HG02678 (cell line): ENCODE measurements at regions not wholly inside any gene's neighbourhood (a gene's known extent, or its start where the extent isn't known, plus 50 kb on each side); places are given as distances from the start of the nearest gene placed in this dataset.
"Not testable (repeated sequence)": the region's sequence is repeated elsewhere in the genome, so short reads cannot be mapped to it uniquely, and the experiment has no call there.

Experiments
- ATAC-seq: cut with Tn5 transposase; IDR thresholded peaks from one replicate; pipeline ENCODE4 v1.9.1; 2021; ENCODE audit warnings: mild to moderate bottlenecking, moderate library complexity; ENCODE audit not compliant: unreplicated experiment

DNA sequence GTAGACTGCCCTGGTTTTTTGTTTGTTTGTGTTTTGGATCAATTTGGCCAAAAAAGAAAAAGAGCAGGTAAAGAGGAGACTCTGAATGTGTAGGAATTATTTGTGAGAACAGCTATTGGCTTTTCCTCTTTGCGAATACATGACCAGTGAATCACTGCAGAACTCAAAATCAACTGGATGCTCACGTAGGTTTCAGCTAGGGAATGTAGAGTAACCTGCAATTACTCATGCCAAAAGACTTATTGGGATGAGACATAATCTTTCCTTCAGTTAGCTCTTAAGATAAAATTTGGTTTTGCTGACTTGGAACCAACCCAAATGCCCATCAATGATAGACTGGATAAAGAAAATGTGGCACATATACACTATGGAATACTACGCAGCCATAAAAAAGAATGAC, 348.0 kb downstream of the NPR3 start:
- ATAC-seq = no peak

DNA sequence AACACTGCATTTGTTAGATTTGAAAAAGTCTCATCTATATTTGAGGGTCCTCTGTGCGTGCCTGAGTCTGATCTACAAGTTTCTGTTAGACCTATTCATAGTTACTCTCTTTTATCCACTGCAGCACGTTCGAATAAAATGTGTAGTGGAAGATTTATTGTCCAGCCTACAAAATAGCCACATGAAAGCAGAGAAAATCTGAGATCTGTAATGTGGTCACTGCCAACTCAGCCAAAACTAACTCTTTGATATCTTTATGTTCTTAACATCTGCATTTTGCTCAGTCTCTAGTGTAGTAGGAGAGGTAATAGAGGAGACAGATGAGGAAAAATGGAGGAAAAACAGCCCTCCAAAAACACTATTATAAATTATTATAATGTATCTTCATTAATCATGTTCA, 354.0 kb downstream of the NPR3 start:
- ATAC-seq = no peak

DNA sequence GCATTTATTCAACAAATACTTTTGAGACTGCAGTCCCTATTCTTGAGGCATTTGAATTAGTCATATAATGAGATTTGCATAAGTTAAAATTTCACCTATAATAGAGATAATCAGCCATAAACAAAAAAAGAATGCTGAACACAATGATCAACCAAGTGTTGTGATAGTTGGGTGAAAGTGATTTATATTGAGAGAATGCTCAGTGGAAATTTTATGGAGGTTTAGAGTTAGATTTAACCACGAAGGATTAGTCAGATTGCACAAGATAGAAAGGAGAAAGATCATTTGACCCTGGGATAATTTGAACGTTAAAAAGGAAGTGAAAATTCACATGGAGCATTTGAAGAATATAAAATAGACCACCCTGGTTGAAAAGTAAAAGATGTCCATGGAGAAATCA, 356.2 kb downstream of the NPR3 start:
- no peak for ATAC-seq

DNA sequence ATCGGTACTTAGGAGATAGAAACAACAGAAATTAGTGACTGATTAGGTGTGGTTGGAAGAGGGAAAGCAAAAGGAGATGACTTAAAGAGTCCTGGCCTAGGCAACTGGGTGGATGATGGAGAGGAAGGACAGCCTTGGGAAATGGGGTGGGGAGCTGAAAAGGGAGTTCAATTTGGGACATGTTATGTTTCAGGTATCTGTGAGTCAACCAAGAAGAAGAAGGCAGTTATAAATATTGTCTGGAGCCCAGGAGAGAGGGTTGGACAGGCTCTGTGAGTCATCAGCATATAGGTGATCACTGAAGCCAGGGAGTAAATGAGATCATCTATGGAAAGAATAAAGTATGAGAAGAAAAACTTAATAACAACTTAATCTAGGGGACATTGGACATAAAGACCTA, 357.7 kb downstream of the NPR3 start:
- ATAC-seq = no peak

DNA sequence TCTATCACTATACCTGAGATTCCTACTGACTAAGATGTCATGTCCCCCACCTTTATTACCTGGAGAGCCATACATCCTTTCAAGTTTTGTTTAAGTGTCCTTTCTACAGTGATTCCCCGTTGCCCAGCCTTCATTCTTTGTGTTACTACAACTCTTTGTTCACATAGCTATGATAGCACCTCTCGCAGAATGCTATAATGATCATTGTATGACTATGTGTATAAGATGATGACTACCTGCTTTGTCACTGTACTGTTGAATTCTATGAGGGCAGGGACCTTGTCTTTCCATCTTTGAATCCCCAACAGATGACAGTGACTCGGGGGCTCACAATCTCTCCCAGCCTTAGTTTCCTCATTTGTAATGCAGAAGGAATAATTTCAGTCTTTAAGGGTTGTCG, 361.2 kb downstream of the NPR3 start:
- ATAC-seq = no peak

DNA sequence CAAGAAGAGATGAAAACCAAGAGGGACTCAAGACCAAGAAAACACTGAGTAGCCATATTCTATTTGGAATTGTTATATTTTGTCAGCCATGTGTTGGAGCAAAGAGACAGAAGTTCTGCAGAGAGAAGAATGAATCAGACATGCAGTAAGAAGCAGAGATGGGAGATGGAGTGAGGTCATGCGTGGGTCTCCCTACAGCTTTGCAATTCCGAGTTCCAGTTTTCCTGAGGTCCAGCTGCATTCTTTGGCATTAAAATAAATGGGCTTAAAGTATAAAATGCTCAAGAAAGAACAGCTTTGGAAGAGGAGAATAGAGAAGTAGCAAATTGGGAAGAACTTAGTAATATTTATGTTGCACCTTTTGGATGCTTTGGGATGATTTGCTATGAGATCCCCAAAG, 361.6 kb downstream of the NPR3 start:
- no peak for ATAC-seq

DNA sequence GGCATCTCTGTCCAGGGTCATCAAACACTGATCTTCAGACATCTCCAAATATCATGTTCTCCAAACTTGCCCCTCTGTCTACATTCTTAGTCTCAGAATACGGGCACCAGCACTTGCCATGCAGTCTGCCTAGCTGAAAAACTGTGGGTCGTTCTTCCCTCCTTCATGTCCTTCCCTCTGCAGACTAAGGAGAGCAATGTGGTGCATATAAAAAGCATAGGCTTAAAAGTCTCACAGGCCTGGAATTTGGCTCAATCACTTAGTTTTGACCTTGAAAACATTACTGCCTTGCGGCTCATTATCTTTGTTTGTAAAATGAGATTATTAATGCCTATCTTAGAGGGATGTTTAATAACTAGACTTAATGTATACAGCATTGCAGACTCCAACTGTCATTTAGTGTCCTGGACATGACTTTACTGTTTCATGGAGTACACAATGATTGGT, 362.8 kb downstream of the NPR3 start:
- no peak for ATAC-seq

DNA sequence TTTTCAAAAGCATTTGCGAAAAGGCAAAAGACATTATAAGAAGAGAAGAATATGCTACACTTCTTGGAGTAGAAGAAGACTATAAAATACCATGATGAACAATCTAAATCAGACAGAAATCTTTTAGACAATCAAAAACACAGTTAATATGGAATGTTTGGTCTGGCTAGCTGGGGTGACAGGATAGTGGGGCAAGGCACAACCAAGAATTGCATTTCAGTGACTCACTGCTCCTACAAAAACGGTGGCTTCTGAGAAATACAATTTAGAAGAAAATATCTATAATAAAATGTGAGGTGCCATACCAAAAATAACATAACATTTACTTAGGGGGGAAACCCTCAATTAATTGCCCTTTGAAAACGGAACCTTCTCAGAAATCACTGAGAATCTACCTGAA, 363.4 kb downstream of the NPR3 start:
- no peak for ATAC-seq

DNA sequence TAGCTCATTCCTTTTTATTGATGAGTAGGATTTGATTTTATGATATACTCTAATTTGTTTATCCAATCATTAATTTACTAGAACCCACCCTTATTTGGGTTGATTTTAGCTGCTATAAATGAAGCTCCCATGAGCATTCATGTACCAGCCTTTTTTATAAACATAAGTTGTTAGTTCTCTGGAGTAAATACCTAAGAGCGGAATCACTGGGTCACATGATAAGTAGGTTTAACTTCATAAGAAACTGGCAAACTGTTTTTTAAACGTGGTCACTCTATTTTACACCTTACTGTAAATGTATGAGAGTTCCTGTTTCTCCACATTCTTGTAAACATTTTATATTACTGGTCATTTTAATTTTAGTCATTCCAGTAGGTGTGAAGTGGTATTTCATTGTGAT, 364.6 kb downstream of the NPR3 start:
- ATAC-seq = no peak

DNA sequence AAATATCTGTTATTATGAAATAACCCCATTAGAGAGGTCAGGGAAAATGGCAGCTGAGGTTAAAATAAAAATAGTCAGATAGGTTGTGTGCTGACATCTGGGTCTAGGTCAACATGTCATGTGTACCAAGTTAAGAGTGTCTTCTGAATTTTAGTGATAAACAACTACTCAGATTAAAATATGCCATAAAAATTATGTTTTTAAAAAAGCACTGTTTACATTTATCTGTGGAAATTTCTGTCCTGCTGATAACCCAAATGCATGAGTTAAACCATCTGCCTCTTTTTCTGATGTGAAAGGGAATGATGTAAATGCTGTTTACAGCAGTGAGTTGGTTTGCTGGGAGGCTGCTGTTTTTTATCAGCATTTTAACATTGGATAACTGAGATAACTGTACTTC, 361.2 kb upstream of the TARS1 start:
- ATAC-seq = no peak

DNA sequence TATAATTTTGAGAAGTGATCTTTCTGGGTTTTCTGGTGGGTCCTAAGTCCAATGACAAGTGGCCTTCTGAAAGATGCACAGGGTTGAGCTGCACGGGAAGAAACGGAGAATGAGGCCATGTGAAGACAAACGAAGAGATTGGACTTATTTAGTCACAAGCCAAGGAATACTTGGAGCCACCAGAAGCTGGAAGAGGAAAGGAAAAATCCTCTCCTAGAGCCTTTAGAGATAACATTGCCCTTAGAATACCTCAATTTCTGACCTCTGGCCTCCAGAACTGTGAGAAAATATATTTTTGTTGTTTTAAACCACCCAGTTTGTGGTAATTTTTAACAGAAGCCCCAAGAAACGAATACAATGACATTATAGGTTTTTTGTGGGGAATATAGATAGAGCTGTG, 360.5 kb upstream of the TARS1 start:
- no peak for ATAC-seq

DNA sequence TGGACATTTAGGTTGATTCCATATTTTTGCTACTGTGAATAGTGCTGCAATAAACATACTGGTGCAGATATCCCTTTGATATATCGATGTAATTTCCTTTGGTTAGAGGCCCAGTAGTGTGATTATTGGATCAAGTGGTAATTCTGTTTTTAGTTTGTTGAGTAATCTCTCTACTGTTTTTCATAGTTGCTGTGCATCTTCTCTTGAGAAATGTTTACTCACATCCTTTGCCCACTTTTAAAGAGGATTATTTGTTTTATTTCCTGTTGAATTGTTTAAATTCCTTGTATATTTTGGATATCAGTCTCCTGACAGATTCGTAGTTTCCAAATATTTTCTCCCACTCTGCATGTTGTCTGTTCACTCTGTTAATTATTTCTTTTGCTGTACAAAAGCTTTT, 352.6 kb upstream of the TARS1 start:
- no peak for ATAC-seq

DNA sequence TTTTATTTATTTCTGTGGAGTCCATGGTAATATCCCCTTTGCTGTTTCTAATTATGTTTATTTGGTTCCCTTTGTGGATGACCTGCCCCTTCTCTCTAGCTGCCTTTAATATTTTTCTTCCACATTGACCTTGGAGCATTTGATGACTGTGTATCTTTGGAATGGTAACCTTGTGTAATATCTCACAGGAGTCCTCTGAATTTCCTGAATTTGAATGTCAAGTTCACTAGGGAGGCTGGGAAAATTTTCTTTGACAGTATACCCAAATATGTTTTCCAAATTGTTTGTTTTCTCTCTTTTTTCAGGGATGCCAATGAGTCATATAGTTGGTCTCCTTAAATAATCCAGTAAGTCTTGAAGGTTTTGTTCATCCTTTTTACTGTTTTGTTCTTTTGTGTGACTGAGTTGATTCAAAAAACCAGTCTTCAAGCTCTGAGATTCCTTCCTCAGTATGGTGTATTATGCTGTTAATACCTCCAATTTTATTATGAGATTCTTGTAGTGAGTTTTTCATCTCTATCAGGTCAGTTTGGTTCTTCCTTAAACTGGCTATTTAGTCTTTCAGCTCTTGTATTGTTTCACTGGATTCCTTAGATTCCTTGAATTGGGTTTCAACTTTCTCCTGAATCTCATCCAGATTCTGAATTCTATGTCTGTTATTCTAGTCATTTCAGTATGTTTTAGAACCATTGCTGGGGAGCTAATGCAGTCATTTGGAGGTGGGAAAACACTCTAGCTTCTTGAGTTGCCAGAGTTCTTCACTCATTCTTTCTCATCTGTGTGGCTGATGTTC, 349.0 kb upstream of the TARS1 start:
- ATAC-seq = no peak

DNA sequence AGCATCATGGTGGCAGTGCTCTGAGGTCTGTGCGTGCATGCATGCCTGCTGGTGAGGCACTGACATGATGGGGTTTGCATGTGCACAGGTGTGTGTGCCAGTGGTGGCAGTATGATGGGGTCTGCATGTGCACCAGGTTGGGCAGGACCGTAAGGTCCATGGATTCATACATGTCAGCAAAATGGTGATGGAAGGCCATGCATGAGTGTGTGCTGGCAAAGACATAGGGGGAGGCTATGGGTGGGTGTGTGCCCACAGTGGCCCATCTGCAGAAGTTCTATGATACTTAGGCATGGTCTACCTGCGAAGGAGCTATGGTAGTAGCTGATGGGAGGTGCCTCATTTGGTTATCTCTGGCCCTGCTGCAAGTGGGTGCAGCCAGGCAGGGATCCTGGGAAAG, 348.0 kb upstream of the TARS1 start:
- ATAC-seq = no peak

DNA sequence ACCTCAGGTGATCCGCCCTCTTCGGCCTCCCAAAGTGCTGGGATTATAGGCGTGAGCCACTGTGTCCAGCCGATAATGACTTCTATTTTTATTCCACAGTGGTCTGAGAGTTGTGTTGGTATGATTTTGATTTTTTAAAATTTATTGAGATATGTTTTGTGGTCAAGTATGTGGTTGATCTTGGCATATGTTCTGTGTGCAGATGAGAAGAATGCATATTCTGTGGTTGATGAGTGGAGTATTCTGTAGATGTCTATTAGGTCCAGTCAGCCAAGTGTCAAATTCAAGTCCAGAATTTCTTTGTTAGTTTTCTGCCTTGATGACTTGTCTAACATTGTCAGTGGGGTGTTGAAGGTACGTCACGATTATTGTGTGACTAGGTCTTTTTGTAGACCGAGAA, 338.2 kb upstream of the TARS1 start:
- no peak for ATAC-seq

DNA sequence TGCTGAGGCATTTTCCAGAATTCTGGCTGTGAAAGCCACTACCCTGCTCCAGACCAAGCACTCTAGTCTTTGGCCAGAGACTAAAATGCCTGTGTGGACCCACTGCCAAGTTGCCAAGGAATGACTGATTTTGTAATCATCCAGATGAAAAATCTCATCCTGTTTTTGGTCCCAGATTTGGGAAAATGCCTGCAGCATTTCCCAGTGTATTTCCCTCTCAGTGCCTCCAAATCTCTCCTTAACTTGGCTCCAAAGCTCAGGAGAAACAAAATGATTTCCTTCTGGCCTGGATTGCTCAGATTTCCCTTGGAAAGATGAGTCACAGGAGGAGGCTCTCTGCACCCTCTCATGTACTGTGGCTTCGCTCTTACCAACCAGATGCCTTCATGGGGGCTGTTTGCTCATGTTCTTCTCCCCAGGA, 335.2 kb upstream of the TARS1 start:
- ATAC-seq = no peak

DNA sequence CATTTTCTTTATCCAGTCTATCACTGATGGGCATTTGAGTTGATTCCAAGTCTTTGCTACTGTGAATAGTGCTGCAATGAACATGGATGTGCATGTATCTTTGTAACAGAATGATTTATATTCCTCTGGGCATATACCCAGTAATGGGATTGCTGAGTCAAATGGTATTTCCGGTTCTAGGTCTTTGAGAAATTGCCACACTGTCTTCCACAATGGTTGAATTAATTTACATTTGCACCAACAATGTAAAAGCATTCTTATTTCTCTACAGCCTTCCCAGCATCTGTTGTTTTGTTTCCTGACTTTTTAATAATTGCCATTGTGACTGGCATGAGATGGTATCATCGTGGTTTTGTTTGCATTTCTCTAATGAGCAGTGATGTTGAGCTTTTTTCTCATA, 330.3 kb upstream of the TARS1 start:
- ATAC-seq = not testable (repeated sequence)

DNA sequence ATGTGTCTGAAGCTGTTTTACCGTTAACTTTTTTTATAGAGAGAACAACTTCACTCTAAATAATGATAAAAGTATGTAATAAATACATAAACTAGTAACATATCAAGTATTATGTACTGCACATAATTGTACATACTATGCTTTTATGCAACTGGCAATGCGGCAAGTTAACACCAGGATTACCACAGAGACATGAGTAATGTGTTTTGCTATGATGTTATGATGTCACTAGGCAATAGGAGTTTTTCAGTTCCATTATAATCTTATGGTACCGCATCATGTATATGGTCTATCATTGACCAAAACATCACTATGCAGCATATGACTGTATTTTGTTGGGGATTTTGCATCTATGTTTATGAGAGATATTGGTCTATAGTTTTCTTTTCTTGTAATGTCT, 326.4 kb upstream of the TARS1 start:
- ATAC-seq = no peak

DNA sequence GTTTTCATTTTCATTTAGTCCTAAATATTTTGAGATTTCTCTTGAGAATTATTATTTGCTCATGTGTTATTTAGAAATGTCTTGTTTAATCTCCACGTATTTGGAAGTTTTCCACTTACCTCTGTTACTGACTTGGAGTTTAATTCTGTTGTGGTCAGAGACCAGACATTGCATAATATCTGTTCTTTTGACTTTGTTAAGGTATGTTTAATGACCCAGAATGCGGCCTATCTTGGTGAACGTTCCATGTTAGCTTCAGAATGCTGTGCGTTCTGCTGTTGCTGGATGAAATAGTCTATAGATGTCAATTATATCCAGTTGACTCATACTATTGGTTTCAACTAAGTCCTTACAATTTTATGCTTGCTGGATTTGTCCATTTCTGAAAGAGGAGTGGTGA, 325.3 kb upstream of the TARS1 start:
- no peak for ATAC-seq

DNA sequence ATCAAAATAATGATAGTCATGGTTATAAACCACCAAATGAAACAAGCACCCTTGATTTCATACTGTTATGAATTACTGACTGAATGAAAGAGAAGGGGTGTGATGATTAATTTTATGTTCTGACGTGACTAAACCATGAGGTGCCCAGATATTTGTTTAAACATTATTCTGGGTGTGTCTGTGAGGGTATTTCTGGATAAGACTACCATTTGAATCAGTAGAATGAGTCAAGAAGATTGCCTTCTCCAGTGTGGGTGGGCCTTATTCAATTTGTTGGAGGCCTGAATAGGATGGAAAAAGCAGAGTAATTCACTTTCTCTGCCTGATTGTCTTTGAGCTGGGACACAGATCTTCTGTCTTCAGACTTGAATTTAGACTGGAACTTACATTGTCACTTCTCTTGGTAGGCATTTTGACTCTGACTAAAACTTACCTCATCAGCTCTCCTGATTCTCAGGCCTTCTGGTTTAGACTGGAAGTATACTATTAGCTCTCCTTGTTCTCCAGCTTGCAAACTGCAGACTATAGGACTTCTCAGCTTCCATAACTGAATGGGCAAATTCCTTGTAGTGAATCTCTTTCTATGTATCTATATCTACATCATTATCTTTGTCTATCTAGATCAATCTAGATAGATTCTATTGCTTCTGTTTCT, 321.9 kb upstream of the TARS1 start:
- ATAC-seq = no peak

DNA sequence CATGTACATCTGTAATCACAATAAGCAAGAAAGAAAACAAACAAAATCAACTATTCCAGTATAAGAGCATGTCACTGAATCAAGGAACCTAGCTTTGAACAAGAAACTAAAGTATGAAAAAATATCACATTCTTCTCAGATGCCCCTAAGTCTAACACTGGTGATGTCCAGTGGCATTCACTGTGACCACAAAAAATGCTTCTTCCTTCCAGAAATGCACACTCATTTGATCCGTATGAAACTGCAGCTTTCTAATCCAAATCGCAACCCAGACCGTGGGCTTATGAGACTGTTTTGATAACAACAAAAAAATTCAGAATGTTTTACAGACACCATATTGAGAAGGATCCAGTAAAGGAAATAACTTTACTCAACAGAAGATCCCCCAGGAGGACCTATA, 320.1 kb upstream of the TARS1 start:
- no peak for ATAC-seq

DNA sequence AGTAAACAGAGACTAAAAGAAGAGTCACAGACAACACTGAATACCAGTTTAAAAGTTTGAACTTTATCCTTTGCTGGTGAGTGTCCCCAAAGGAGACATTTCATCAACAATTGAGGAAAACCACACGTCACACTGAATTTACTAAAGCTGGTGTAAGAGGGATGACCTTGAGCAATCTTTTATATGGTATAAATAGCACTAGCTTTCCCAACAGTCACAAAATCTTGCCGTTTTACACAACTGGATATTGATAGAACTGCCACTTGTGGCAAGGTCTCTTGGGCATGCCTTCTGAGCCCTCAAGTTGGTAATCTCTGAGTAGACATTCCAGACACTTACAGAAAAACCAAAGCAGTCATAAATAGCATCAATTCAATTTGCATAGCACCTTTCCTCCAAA, 311.5 kb upstream of the TARS1 start:
- no peak for ATAC-seq

DNA sequence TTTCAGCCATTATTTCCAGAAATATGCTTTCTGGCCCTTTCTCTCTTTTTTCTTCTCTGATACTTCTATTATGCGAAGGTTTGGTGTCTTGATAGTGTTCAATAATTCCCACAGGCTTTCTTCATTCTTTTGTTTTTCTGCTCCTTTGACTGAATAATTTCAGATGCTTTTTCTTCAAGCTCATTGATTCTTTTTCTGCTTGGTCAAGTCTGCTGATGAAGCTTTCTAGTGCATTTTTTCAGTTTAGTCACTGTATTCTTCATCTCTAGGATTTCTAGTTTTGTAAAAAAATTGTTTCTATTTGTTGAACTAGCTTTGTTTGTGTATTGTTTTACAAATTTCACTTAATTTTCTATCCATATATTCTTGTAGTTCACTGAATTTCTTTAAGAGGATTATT, 304.0 kb upstream of the TARS1 start:
- ATAC-seq = no peak
